Left lung (tissue), 4 donors: ENCODE measurements at regions not wholly inside any gene's neighbourhood (a gene's known extent, or its start where the extent isn't known, plus 50 kb on each side); places are given as distances from the start of the nearest gene placed in this dataset.

Source experiments
- ATAC-seq: fragments of 200-7000 bp; cut with Tn5 transposase; one replicate; pipeline ENCODE4 v1.9.1; 2020; ENCODE audit warnings: moderate library complexity
- DNase-seq, 4 donors: peaks; one replicate each; pipeline ENCODE4 v3.0.0-alpha.2; 2013 to 2020
- H3K27ac ChIP-seq, 2 donors: fragments of 200-600 bp; sonication (generic) in 1 of 2; one replicate each; pipeline versions ENCODE4 v1.5.0 to v1.8.0; 2020 to 2021
- H3K27me3 ChIP-seq, 2 donors: fragments of 200-600 bp; sonication (generic) in 1 of 2; one replicate each; pipeline versions ENCODE4 v1.5.0 to v1.8.0; 2020 to 2021
- H3K36me3 ChIP-seq, 2 donors: fragments of 200-600 bp; sonication (generic) in 1 of 2; one replicate each; pipeline versions ENCODE4 v1.5.0 to v1.8.0; 2020 to 2021
- H3K4me1 ChIP-seq, 2 donors: fragments of 200-600 bp; one replicate each; pipeline ENCODE4 v1.8.0; 2021
- H3K4me3 ChIP-seq, 2 donors: fragments of 200-600 bp; sonication (generic) in 1 of 2; one replicate each; pipeline versions ENCODE4 v1.5.0 to v1.8.0; 2020 to 2021; ENCODE audit warnings: mild to moderate bottlenecking in 1 of 2
- H3K9me3 ChIP-seq, 2 donors: fragments of 200-600 bp; sonication (generic) in 1 of 2; one replicate each; pipeline versions ENCODE4 v1.5.0 to v1.8.0; 2020 to 2021
- CTCF ChIP-seq, 2 donors: fragments of 200-600 bp; sonication (generic) in 1 of 2; IDR thresholded peaks; one replicate each; pipeline versions ENCODE4 v1.5.0 to v1.8.0; 2021; ENCODE audit warnings: antibody characterized with exemption in 2 of 2
- intact Hi-C, 2 donors: fragments of 100-400 bp; cut with DNase I; formaldehyde crosslinking; loops; one replicate each; pipeline versions ENCODE4 v1.11.2 to v1.14.2; 2022
- donor health status: DM: no; HTN: yes; CAD: no.
- donor health status: DM: no; HTN: no; CAD: no.

- no peak for TF ChIP-seq CTCF (IDR thresholded peaks at IDR 0.05)
- H3K9me3 ChIP-seq, result peaks cover 0 to 4% of the 10 kb centered on the region in 2 donors
- intact Hi-C loops, result no loop called here
- H3K4me1 ChIP-seq, result no peaks in the 10 kb centered on the region
- H3K27ac ChIP-seq, result no peak overlapping the region
- DNase-seq (no peak), ATAC-seq (no peak)
- H3K4me3 ChIP-seq, result no peak overlapping the region
- H3K27me3 ChIP-seq, result no peaks in the 10 kb centered on the region
- H3K36me3 ChIP-seq, result no peaks in the 10 kb centered on the region
Observed at GRCh38 chr2:228630786-228631185, 449.3 kb upstream of the SPHKAP start.

- Histone ChIP-seq H3K27ac (no peak overlapping the region), H3K27me3 (no peaks in the 10 kb centered on the region), H3K9me3 (no peaks in the 10 kb centered on the region), H3K4me1 (no peaks in the 10 kb centered on the region), H3K36me3 (no peaks in the 10 kb centered on the region), H3K4me3 (no peak overlapping the region)
- ATAC-seq (no peak), DNase-seq (no peak)
- intact Hi-C loops, result no loop called here
- no peak for TF ChIP-seq CTCF (IDR thresholded peaks at IDR 0.05)
Observed at GRCh38 chr2:228629251-228629650, 447.8 kb upstream of the SPHKAP start.

- Histone ChIP-seq H3K9me3 (no peaks in the 10 kb centered on the region), H3K4me1 (no peaks in the 10 kb centered on the region)
- TF ChIP-seq CTCF (IDR thresholded peaks at IDR 0.05), result no peak
Observed at GRCh38 chr2:228628682-228629081, 447.2 kb upstream of the SPHKAP start.

DNA sequence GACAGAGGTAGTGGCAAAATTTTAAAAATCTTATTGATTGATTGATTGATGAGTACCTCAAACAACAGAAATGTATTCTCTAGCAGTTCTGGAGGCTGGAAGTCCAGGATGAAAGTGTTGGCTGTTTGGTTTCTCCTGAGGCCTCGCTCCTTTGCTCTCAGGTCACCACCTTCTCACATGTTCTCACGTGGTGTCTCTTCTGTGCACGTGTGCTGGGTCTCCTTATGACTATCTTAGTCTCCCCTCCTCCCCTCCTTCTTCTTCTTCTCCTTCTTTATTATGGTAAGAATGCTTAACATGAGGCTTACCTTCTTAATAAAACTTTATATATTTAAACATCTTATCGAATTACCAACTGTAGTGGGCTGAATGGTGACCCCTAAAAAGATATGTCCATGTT, 446.0 kb upstream of the SPHKAP start:
- H3K4me1 ChIP-seq, result no peaks in the 10 kb centered on the region
- intact Hi-C loops, result no loop called here
- H3K27ac ChIP-seq, result no peak overlapping the region
- no peak for DNase-seq
- H3K4me3 ChIP-seq, result no peak overlapping the region
- H3K9me3 ChIP-seq, result no peaks in the 10 kb centered on the region
- no peaks in the 10 kb centered on the region for H3K36me3 ChIP-seq
- ATAC-seq, result no peak
- TF ChIP-seq CTCF (IDR thresholded peaks at IDR 0.05), result no peak
- no peaks in the 10 kb centered on the region for H3K27me3 ChIP-seq

More at GRCh38 chr2:228628682-228629081, 447.2 kb upstream of the SPHKAP start:
- Histone ChIP-seq H3K27me3 (no peaks in the 10 kb centered on the region), H3K27ac (no peak overlapping the region), H3K4me3 (no peak overlapping the region), H3K36me3 (no peaks in the 10 kb centered on the region)
- ATAC-seq, result no peak
- intact Hi-C loops, result no loop called here
- no peak for DNase-seq

DNA sequence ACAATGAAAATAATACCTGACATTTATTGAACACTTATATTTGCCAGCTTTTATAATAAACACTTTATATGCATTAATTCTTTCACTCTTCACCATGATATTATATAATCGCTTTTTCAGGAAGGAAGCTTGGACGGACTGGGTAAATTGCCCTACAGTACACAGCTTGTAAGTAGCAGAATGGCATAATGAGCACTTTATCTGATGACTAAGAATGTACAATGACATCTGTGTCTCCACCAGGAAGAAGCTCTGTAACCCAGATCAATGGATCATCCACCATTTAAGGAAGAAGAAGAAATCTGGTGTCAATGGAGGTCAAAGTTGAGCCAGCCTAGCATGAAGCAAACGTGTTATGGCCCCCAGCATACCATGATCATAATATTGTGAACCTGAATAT, 444.0 kb upstream of the SPHKAP start:
- no peak for DNase-seq

More for the DNA sequence above, 444.0 kb upstream of the SPHKAP start:
- H3K36me3 ChIP-seq, result no peaks in the 10 kb centered on the region
- no peak overlapping the region for H3K27ac ChIP-seq
- H3K27me3 ChIP-seq, result no peaks in the 10 kb centered on the region
- TF ChIP-seq CTCF (IDR thresholded peaks at IDR 0.05), result no peak
- no peaks in the 10 kb centered on the region for H3K4me1 ChIP-seq
- intact Hi-C loops, result no loop called here
- no peaks in the 10 kb centered on the region for H3K9me3 ChIP-seq
- no peak for ATAC-seq
- H3K4me3 ChIP-seq, result no peak overlapping the region
